GM21526 (cell line): ENCODE measurements at regions not wholly inside any gene's neighbourhood (a gene's known extent, or its start where the extent isn't known, plus 50 kb on each side); places are given as distances from the start of the nearest gene placed in this dataset.

Source experiments
- ATAC-seq: cut with Tn5 transposase; IDR thresholded peaks from one replicate; pipeline ENCODE4 v1.9.1; 2021; ENCODE audit warnings: moderate library complexity; ENCODE audit not compliant: unreplicated experiment, low FRiP score

GRCh38 chr13:52975969-52976368 lies 52.6 kb upstream of the OLFM4 start:
- ATAC-seq: no peak

GRCh38 chr13:52975161-52975560 lies 53.5 kb upstream of the OLFM4 start:
- no peak for ATAC-seq

GRCh38 chr13:52974711-52975110 lies 53.9 kb upstream of the OLFM4 start:
- no peak for ATAC-seq

- ATAC-seq: no peak
Measured at GRCh38 chr13:52969373-52969772, 59.2 kb upstream of the OLFM4 start.

- peak; percentile 97 for ATAC-seq
Measured at GRCh38 chr13:52968074-52968700, 60.4 kb upstream of the OLFM4 start.

GRCh38 chr13:52961987-52962386 lies 66.6 kb upstream of the OLFM4 start:
- no peak for ATAC-seq

- ATAC-seq: no peak
Measured at GRCh38 chr13:52961256-52961910, 67.2 kb upstream of the OLFM4 start.

GRCh38 chr13:52955472-52955874 lies 73.1 kb upstream of the OLFM4 start:
- ATAC-seq: no peak

- no peak for ATAC-seq
Measured at GRCh38 chr13:52954838-52955237, 73.8 kb upstream of the OLFM4 start.

- ATAC-seq: no peak
Measured at GRCh38 chr13:52950436-52950956, 78.1 kb upstream of the OLFM4 start.

GRCh38 chr13:52949742-52950141 lies 78.9 kb upstream of the OLFM4 start:
- ATAC-seq: no peak

GRCh38 chr13:52949044-52949443 lies 79.6 kb upstream of the OLFM4 start:
- ATAC-seq: no peak

- ATAC-seq: no peak
Measured at GRCh38 chr13:52947921-52948373, 80.7 kb upstream of the OLFM4 start.

GRCh38 chr13:52945348-52945747 lies 83.3 kb upstream of the OLFM4 start:
- ATAC-seq: no peak

GRCh38 chr13:52944697-52945096 lies 83.9 kb upstream of the OLFM4 start:
- ATAC-seq: no peak

GRCh38 chr13:52938065-52938464 lies 89.6 kb upstream of the PCDH8 start:
- no peak for ATAC-seq

- ATAC-seq: no peak
Measured at GRCh38 chr13:52936806-52937205, 88.4 kb upstream of the PCDH8 start.

GRCh38 chr13:52934258-52934657 lies 85.8 kb upstream of the PCDH8 start:
- no peak for ATAC-seq

GRCh38 chr13:52933547-52934210 lies 85.2 kb upstream of the PCDH8 start:
- ATAC-seq: no peak

GRCh38 chr13:52933099-52933498 lies 84.7 kb upstream of the PCDH8 start:
- no peak for ATAC-seq

GRCh38 chr13:52932649-52933048 lies 84.2 kb upstream of the PCDH8 start:
- ATAC-seq: no peak
